ENCODE measurements at regions not wholly inside any gene's neighbourhood (a gene's known extent, or its start where the extent isn't known, plus 50 kb on each side); places are given as distances from the start of the nearest gene placed in this dataset.

- TF ChIP-seq TAF1 (IDR thresholded peaks at IDR 0.05; ENCODE audit: borderline replicate concordance, insufficient read depth, low read length), result no peak
- TF ChIP-seq SIN3A (IDR thresholded peaks at IDR 0.05; ENCODE audit: borderline replicate concordance, insufficient read depth, low read length), result no peak
- no peak for TF ChIP-seq REST (IDR thresholded peaks at IDR 0.05; ENCODE audit: insufficient read depth in 1 of 2, low read depth in 2 of 2, low read length in 2 of 2)
These were observed 806.5 kb downstream of the PRELID2 start for GRCh38 chr5:145028626-145029025.

DNA sequence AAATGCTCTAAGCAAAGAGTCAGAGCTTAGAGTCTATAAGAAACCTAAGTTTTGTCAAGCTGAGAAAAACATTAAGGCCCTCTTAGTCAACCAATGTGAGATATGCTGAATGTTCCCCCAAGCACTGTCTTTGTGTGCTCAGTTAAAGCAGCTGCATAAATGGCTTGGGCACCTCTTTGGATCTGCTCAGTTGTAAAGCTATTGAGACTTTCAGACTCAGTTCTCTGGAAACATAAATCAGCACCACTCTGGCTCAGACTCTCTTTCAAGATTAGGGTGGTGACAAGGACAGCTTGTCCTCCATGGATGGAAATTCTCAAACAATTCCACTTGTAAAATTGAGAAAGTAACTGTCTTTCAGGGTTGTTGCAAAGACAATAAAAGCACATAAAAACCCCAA lies 807.9 kb downstream of the PRELID2 start:
- TF ChIP-seq SIN3A (IDR thresholded peaks at IDR 0.05; ENCODE audit: borderline replicate concordance, insufficient read depth, low read length) (no peak), REST (IDR thresholded peaks at IDR 0.05; ENCODE audit: insufficient read depth in 1 of 2, low read depth in 2 of 2, low read length in 2 of 2) (no peak), FOXP2 (optimal IDR thresholded peaks at IDR 0.05; ENCODE audit: borderline replicate concordance, extremely low read depth, extremely low read length, insufficient read depth) (no peak), POLR2AphosphoS5 (IDR thresholded peaks at IDR 0.05; ENCODE audit: low read depth, low read length) (no peak), TAF1 (IDR thresholded peaks at IDR 0.05; ENCODE audit: borderline replicate concordance, insufficient read depth, low read length) (no peak)

- TF ChIP-seq TAF1 (IDR thresholded peaks at IDR 0.05; ENCODE audit: borderline replicate concordance, insufficient read depth, low read length) (no peak), SIN3A (IDR thresholded peaks at IDR 0.05; ENCODE audit: borderline replicate concordance, insufficient read depth, low read length) (no peak), POLR2AphosphoS5 (IDR thresholded peaks at IDR 0.05; ENCODE audit: low read depth, low read length) (no peak), FOXP2 (optimal IDR thresholded peaks at IDR 0.05; ENCODE audit: borderline replicate concordance, extremely low read depth, extremely low read length, insufficient read depth) (no peak)
These were observed 809.4 kb downstream of the PRELID2 start for GRCh38 chr5:145025775-145026174.

- no peak for TF ChIP-seq FOXP2 (optimal IDR thresholded peaks at IDR 0.05; ENCODE audit: borderline replicate concordance, extremely low read depth, extremely low read length, insufficient read depth)
These were observed 820.0 kb downstream of the PRELID2 start for GRCh38 chr5:145015146-145015545.

DNA sequence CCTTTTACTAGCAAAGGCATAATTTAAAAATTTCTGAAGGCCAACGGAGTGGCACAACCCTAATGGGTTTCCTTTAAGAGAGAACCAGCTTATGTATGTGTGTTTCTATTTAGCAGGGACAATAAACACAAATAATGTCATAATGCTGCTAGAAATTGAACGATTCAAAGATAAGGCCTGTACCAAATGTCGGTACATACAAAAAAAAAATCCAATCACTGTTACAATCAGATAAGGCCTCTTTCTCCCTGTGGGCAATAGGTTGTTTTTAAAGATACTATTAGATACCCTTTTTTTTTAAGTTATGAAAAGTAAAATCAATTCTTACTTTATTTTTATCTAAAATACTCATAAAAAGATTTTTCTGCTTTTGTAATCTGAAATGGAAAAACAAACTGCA lies 821.0 kb downstream of the PRELID2 start:
- TF ChIP-seq POLR2AphosphoS5 (IDR thresholded peaks at IDR 0.05; ENCODE audit: low read depth, low read length) (no peak), SIN3A (IDR thresholded peaks at IDR 0.05; ENCODE audit: borderline replicate concordance, insufficient read depth, low read length) (no peak), TAF1 (IDR thresholded peaks at IDR 0.05; ENCODE audit: borderline replicate concordance, insufficient read depth, low read length) (no peak)

DNA sequence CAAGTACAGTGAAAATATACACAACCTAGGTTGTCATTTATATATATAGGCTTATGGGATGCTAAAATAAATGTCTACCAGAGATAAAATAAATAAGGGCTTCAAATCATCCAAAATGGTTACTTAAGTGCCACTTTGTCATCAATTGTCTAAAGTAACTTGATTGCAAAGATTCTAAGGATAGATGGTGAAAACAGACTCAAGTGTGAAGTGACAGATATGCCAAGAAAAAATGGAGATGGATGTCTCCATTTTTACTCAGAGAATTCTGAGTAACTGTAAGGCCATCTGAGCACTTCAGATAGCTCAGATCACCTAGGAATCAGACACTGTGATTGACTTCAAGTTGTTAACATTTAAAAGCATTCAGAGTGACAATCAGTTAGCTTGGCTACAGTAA lies 824.3 kb downstream of the PRELID2 start:
- TF ChIP-seq POLR2AphosphoS5 (IDR thresholded peaks at IDR 0.05; ENCODE audit: low read depth, low read length) (no peak), REST (IDR thresholded peaks at IDR 0.05; ENCODE audit: insufficient read depth in 1 of 2, low read depth in 2 of 2, low read length in 2 of 2) (no peak), SIN3A (IDR thresholded peaks at IDR 0.05; ENCODE audit: borderline replicate concordance, insufficient read depth, low read length) (no peak), FOXP2 (optimal IDR thresholded peaks at IDR 0.05; ENCODE audit: borderline replicate concordance, extremely low read depth, extremely low read length, insufficient read depth) (no peak), TAF1 (IDR thresholded peaks at IDR 0.05; ENCODE audit: borderline replicate concordance, insufficient read depth, low read length) (no peak)

- TF ChIP-seq TAF1 (IDR thresholded peaks at IDR 0.05; ENCODE audit: borderline replicate concordance, insufficient read depth, low read length) (no peak), POLR2AphosphoS5 (IDR thresholded peaks at IDR 0.05; ENCODE audit: low read depth, low read length) (no peak), SIN3A (IDR thresholded peaks at IDR 0.05; ENCODE audit: borderline replicate concordance, insufficient read depth, low read length) (no peak), REST (IDR thresholded peaks at IDR 0.05; ENCODE audit: insufficient read depth in 1 of 2, low read depth in 2 of 2, low read length in 2 of 2) (no peak), FOXP2 (optimal IDR thresholded peaks at IDR 0.05; ENCODE audit: borderline replicate concordance, extremely low read depth, extremely low read length, insufficient read depth) (no peak)
These were observed 826.1 kb downstream of the PRELID2 start for GRCh38 chr5:145008876-145009530.
